ENCODE measurements at regions not wholly inside any gene's neighbourhood (a gene's known extent, or its start where the extent isn't known, plus 50 kb on each side); places are given as distances from the start of the nearest gene placed in this dataset.

DNA sequence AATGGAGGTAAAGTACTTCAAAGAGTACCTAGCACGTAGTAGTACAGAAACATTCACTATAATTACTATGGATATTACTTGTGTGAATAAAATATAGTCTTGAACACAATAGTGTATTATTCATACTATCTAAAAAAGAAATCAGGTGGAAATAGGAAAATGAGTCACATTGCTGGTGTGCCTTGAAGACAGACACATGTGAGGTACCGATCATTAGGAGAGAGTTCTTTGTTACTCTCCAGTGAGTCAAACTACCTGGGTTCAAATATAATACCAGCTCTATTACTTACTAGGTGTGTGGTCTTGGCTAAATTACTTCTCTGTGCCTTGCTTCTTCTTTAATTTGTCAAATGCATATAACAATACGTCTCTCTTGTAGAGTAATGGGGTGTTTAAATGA, 50.8 kb upstream of the BEND6 start:
- DNase-seq = no peak
- Histone ChIP-seq H3K27me3 (no peaks in the 10 kb centered on the region), H3K4me3 (ENCODE audit: low read depth, low read length) (no peak overlapping the region), H3K4me1 (no peaks in the 10 kb centered on the region), H3K9me3 (no peaks in the 10 kb centered on the region), H3K36me3 (no peaks in the 10 kb centered on the region)
- TF ChIP-seq, protein P1, sequence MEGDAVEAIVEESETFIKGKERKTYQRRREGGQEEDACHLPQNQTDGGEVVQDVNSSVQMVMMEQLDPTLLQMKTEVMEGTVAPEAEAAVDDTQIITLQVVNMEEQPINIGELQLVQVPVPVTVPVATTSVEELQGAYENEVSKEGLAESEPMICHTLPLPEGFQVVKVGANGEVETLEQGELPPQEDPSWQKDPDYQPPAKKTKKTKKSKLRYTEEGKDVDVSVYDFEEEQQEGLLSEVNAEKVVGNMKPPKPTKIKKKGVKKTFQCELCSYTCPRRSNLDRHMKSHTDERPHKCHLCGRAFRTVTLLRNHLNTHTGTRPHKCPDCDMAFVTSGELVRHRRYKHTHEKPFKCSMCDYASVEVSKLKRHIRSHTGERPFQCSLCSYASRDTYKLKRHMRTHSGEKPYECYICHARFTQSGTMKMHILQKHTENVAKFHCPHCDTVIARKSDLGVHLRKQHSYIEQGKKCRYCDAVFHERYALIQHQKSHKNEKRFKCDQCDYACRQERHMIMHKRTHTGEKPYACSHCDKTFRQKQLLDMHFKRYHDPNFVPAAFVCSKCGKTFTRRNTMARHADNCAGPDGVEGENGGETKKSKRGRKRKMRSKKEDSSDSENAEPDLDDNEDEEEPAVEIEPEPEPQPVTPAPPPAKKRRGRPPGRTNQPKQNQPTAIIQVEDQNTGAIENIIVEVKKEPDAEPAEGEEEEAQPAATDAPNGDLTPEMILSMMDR (IDR thresholded peaks at IDR 0.05; ENCODE audit: low read depth, low read length) = no peak

DNA sequence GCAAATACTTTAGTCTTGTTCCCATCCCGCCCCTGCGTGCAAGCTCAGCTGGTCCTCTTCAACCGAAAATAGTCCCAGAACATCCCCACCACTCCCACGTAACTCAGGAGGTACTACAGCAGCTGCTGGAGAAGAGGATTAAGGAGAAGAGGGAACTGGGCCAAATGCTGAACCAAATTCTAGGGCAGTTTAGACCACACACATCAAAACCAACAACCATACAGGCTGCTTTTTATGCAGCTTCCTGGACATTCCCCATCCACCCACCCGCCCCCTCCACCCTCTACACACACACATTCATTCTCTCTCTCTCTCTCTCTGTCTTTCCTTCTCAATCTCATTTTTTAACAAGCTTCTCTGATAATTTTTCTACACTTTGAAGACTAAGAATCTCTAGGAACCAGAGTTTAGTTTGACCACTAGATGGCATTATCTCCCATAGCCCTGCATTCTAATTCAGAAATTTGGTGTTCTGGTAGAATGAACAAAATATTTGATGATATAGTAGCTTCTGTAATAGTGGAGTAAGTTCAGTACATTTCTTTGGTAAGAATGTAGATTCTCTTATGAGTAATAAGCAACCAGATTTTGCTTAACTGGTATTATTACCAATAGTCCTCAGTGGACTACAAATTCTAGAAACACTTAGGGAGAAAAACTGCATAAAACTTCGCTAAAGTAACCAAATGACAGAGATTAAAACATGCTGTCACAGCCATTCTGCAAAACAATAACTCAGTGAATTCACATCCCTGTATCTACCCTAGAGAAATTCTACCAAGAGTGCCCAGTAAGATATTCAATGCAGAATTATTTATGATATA, 52.1 kb upstream of the BEND6 start:
- H3K27me3 ChIP-seq = no peaks in the 10 kb centered on the region
- H3K9me3 ChIP-seq = no peaks in the 10 kb centered on the region
- no peak for DNase-seq
- no peak overlapping the region for H3K4me3 ChIP-seq (ENCODE audit: low read depth, low read length)
- no peaks in the 10 kb centered on the region for H3K4me1 ChIP-seq
- no peaks in the 10 kb centered on the region for H3K36me3 ChIP-seq
- TF ChIP-seq, protein P1 (IDR thresholded peaks at IDR 0.05; ENCODE audit: low read depth, low read length) = peak; percentile 83

DNA sequence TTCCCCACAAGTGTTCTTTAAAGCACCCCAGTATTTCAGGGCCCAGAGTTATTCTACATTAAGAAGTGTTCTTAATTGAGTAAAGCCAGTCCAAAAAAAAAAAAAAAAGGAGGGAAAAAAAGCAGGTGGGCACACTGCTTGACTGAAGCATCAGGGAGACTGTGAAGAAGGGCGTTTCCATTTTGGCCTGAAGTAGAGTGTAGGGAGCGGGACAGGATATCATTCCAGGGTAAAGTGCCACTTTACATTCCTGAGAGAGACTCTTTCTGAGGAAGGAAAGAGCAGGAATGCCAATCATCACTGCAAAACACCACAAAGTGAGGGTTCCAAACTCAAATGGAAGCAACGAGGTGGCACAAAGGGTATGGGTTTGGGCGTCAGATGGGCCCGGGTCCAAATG, 54.1 kb upstream of the BEND6 start:
- H3K4me3 ChIP-seq (ENCODE audit: low read depth, low read length) = no peak overlapping the region
- TF ChIP-seq, protein P1 (IDR thresholded peaks at IDR 0.05; ENCODE audit: low read depth, low read length) = no peak
- no peaks in the 10 kb centered on the region for H3K27me3 ChIP-seq
- H3K4me1 ChIP-seq = no peaks in the 10 kb centered on the region
- no peaks in the 10 kb centered on the region for H3K9me3 ChIP-seq
- no peak for DNase-seq
- H3K36me3 ChIP-seq = no peaks in the 10 kb centered on the region

DNA sequence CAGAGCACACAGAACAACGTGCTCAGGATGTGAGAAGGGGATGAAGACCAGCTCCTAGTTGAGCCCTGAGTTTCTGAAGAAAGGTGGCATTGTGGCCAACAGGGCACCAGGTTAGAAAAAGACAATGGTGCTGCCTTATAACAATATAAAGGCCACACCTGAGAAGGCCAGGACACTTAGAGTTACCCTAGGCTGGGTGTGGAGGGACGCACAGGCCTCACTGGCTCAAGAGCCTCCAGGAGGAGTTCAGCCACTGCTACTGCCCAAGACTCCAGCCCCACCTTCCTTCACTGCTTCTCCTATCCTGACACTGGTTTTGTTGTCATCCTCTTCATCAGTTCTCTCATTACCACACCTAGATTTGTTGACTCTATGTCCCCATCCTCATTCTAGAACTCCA, 55.2 kb upstream of the BEND6 start:
- Histone ChIP-seq H3K9me3 (no peaks in the 10 kb centered on the region), H3K27me3 (no peaks in the 10 kb centered on the region), H3K4me3 (ENCODE audit: low read depth, low read length) (no peak overlapping the region), H3K36me3 (no peaks in the 10 kb centered on the region), H3K4me1 (no peaks in the 10 kb centered on the region)
- TF ChIP-seq, protein P1 (IDR thresholded peaks at IDR 0.05; ENCODE audit: low read depth, low read length) = no peak
- DNase-seq = no peak

DNA sequence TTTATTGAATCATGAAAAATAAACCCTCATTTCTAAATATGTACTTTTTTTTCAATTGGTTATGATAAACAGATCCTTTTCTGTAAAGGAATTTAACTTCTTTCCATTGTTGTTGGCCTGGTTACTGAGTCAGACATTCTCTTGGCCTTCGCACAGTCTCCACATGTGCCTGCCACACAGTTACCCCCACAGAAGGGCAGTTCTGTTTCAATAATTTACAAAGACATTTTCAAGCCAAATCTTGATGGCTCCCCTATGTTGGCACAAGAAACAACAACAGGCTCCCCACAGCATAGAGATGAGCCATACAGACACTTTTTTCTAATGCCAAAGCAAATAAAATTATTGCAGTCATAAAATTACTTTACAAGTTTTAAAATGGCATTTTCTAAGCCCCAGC, 55.6 kb upstream of the BEND6 start:
- DNase-seq = no peak
- H3K36me3 ChIP-seq = no peaks in the 10 kb centered on the region

More for the DNA sequence above, 55.6 kb upstream of the BEND6 start:
- no peaks in the 10 kb centered on the region for H3K9me3 ChIP-seq
- H3K4me1 ChIP-seq = no peaks in the 10 kb centered on the region
- TF ChIP-seq, protein P1 (IDR thresholded peaks at IDR 0.05; ENCODE audit: low read depth, low read length) = no peak
- H3K4me3 ChIP-seq (ENCODE audit: low read depth, low read length) = no peak overlapping the region
- no peaks in the 10 kb centered on the region for H3K27me3 ChIP-seq
